Activated naive CD8-positive, alpha-beta T cell treated with anti-CD3 and anti-CD28 coated beads, Interleukin-2, amount 10 ng/mL, durations not matched to agents 7 days and 5 days (primary cell): ENCODE measurements at regions not wholly inside any gene's neighbourhood (a gene's known extent, or its start where the extent isn't known, plus 50 kb on each side); places are given as distances from the start of the nearest gene placed in this dataset.
"Not testable (repeated sequence)": the region's sequence is repeated elsewhere in the genome, so short reads cannot be mapped to it uniquely, and the experiment has no call there.

ENCODE experiments used
- ATAC-seq: fragments of 150-1000 bp; cut with Tn5 transposase; one replicate; pipeline ENCODE4 v1.10.0; 2021; ENCODE audit warnings: low read depth, moderate library complexity
- POLR2A ChIA-PET: fragments of 350-600 bp; sonication (Branson Sonifier 250); formaldehyde crosslinking; loops from one replicate; lab custom pipeline; 2021; ENCODE audit warnings: antibody characterized with exemption; lab: Charles Lee
- DNase-seq: peaks from one replicate; pipeline ENCODE4 v3.0.0; 2021
- H3K27ac Mint-ChIP-seq: one replicate; pipeline ENCODE4 v1.8.0; 2022; ENCODE audit warnings: mild to moderate bottlenecking, mixed read lengths
- H3K27me3 Mint-ChIP-seq: one replicate; pipeline ENCODE4 v1.8.0; 2022; ENCODE audit warnings: mild to moderate bottlenecking, moderate library complexity, mixed read lengths
- H3K36me3 Mint-ChIP-seq: one replicate; pipeline ENCODE4 v1.8.0; 2021; ENCODE audit warnings: mild to moderate bottlenecking, mixed read lengths
- H3K4me1 Mint-ChIP-seq: one replicate; pipeline ENCODE4 v1.8.0; 2021; ENCODE audit warnings: mixed read lengths
- H3K4me3 Mint-ChIP-seq: one replicate; pipeline ENCODE4 v1.8.0; 2022; ENCODE audit warnings: mild to moderate bottlenecking, moderate library complexity, mixed read lengths
- H3K9me3 Mint-ChIP-seq: one replicate; pipeline ENCODE4 v1.8.0; 2021; ENCODE audit warnings: mixed read lengths

GRCh38 chrX:66698273-66699204 is 59.7 kb upstream of the EDA2R start:
- Mint-ChIP-seq H3K36me3 (no peaks in the 10 kb centered on the region), H3K4me3 (no peak overlapping the region), H3K27ac (no peak overlapping the region), H3K9me3 (no peaks in the 10 kb centered on the region), H3K4me1 (no peaks in the 10 kb centered on the region), H3K27me3 (no peaks in the 10 kb centered on the region)
- ATAC-seq (no peak), DNase-seq (no peak)
- POLR2A ChIA-PET = no interaction called here

GRCh38 chrX:66692512-66692911 is 53.6 kb upstream of the EDA2R start:
- ATAC-seq, H3K9me3 Mint-ChIP-seq, H3K4me3 Mint-ChIP-seq, H3K27me3 Mint-ChIP-seq, POLR2A ChIA-PET, H3K27ac Mint-ChIP-seq, H3K36me3 Mint-ChIP-seq, DNase-seq, H3K4me1 Mint-ChIP-seq: not testable (repeated sequence)
